HG03342 (cell line): ENCODE measurements at regions not wholly inside any gene's neighbourhood (a gene's known extent, or its start where the extent isn't known, plus 50 kb on each side); places are given as distances from the start of the nearest gene placed in this dataset.

Experiments
- ATAC-seq: cut with Tn5 transposase; IDR thresholded peaks from one replicate; pipeline ENCODE4 v1.9.1; 2021; ENCODE audit warnings: mild to moderate bottlenecking, moderate library complexity; ENCODE audit not compliant: unreplicated experiment

DNA sequence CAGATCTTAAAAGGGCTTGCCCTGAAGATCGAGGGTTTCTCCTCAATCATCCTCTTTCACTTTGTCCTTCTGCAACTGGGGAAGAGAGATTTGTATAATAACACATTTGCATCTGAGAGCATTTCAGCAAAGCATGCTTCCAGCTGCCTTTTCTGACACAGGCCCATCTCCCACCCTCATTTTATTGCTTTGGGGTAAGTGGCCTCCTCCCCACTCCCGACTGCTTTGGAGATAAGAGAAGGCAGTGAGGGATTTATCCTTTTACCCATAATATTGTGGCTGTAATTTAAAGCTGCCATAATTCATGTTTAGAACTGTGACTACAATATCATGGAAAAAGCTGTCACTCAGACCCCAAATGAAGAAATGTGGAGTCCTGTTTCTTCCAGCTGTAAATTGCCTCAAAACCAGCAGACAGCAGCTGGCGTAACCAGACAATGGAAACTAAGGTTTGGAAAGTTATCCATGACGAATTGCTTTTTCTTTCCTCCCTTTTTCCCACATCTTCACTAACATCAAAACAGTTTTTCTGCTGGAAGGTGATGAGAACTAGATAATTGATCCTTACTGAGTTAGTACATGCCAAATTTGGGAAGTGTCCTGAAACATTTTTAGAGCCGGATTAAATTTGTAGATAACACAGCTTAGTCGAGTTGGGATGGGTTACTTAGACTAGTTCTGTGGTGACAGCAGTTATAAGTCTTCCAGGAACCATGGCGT, 104.2 kb upstream of the PFN2 start:
- ATAC-seq, result peak; percentile 74

DNA sequence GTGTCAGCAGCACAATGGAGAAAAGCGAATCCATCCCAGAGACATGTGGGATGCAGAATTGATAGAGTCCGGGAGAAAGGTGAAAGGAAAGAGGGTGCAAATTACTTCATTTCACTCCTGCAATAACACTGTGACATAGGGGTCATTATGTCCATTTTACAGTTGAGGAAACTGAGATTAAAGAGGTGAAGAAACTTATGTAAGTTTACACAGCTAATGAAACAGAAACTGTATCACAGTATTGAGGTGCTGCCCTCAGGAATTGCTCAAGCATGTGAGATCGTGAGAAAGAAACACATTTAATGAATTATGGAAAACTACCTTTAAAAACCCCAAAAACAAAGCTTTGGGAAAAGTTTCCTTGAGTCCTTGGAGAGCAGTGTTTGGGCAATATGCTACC, 103.6 kb upstream of the PFN2 start:
- peak; percentile 83 for ATAC-seq

DNA sequence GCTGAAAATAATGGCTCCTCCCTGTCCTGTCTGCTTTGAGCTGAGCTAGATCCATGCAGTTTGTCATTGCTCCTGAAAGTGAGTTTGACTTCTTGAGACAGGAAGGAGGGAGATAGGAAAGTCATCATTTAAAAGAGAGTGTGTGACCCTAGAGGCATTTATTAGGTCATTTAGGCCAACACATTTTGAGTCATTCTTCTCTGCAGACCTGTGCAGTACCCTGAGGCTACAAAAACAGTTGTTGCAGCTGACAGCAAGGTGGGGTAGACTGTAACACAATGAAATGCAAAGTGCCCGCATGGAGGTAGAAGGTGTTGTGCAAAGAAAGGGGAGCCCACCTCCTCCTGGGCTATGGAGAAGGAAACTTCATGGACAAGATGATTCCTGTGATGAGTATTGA, 102.8 kb upstream of the PFN2 start:
- ATAC-seq, result no peak

DNA sequence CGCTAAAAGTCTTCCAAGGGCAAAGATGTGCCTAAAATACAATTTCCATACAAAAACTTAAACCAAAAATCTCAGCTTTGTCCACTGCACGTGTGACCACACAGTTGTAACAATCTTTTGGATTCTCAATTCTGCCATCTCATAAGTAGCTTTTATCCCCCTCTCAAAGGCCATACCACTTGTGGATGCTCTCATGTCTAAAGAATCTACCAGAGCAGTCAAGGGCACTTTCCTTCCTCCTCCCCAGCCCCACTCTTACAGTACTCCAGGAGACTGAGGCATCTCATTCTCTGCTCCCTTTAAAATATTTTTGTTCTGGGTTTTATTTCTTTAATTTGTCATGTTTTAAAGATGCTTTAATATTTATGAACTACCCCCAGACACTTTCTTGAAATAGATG, 102.3 kb upstream of the PFN2 start:
- no peak for ATAC-seq

DNA sequence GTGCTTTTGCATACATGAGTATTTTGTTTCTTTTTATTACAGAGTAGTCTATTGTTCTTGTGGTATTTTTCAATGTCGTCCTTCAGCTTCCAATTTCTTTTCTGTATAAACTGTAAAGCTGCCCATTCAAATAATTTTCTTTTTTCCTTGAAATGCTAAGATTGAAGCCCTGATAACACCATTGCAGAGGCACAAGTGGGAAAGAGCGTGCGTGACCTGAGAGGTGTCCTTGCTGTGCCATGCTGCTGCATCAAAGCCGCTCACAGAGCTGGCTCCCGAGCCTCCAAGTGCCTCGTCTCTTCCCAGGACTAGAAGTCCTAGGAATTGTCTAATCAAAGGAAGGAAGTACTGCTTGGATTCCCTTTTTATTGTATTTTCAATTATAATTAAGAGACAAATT, 101.9 kb upstream of the PFN2 start:
- no peak for ATAC-seq

DNA sequence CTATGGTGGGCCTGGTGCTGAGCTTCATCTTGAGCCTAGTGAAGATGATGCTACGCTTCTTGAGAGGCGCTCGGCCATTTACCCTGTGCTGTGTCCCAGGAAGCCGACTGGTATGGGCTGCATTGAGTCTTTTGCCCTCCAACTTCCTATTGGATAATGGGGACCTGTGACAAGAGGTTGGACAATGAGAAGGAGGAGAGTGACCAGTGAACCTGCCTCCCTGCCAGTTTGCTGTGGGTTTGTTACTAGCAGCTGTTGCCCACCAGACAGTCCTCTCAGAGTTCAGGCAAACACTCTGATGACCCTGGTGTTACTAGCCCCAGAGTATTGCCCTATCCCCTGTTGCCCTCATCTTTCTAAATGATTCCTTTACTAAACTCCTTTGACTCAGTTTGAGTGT, 99.6 kb upstream of the PFN2 start:
- no peak for ATAC-seq

DNA sequence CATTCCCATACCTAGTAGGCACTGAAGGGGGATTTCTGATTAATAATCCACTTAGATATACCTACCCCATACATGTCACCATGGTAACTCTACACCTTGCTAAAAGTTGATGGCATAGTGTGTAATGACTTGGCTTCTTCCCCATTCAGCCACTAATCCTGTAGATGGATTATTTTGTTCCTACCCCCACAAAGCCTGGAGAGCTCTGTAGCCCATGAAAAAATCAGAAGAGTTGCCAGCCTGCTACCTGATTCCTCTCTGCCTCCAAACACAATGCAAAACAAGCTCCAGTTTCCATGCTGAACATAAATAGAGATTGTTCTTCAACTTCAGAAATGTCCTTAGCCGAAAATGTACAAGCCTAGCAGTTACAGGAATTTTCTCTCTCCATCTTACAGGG, 98.9 kb upstream of the PFN2 start:
- no peak for ATAC-seq

DNA sequence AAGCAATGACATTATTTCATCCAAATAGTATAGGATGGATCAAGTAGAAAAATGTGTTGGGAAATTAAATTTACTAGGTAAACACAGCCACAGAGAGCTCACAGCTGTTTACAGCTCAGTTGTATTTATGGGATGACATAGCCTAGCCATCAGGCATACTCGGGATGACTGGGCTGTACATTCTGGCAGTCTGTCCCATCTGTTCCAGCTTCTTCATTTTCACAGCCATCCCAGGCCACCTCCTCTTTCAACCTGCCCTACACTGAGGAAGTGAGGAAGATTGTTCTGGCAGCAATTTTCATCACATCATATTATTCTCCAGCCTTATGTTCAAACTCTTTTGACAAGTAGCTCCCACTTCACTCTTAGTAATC, 98.4 kb upstream of the PFN2 start:
- ATAC-seq, result no peak

DNA sequence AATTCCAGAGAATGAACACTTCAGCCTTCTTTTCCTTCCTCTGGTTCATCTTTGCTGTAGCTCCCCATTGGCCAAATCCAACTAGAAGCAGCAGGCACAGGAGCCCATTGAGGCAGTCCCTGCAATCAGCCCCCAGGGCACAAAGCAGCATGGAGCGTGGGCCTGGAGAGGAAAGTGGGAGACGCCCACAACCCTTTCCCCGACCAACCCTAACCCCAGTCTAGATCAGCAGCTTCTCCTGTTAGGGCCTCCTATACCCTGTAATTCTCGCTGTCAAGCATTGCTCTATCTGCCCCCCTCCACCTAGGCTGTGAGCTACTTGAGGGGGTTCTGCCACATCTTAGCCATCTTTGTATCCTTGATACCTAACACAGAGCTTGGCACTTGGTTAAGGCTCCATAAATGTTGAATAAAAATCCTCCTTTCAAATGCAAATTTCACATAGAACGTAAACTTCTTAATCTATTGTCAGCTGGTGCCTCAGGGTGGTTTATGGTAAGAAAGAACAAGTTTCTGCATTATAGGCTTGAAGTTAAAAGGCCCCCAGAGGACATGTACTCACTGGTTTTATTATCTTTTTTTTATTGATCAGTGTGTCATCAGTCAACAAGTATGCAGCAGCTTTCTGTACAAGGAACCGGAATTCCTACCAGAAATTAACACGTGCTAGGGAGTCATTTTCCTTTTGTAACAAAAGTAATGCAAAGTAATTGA, 97.9 kb upstream of the PFN2 start:
- no peak for ATAC-seq

DNA sequence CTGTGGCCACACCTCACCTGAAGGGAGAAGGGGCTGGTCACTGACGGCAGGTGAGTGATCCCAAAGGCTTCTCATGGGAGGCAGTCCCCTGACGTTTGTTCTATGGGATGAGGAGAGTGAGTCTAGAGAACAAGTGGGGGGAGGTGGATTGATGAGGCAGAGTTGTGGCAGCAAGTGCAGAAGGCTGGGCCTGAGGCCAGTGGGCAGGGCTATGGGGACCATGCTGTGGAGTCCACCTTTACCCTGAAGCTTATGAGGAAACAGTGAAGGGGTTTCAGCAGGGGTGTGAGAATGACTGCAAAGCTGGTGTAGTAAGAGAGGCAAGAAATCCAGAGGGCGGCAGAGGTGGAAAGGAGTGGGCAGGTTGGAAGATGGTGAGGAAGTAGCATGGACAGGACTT, 96.9 kb upstream of the PFN2 start:
- ATAC-seq, result no peak

DNA sequence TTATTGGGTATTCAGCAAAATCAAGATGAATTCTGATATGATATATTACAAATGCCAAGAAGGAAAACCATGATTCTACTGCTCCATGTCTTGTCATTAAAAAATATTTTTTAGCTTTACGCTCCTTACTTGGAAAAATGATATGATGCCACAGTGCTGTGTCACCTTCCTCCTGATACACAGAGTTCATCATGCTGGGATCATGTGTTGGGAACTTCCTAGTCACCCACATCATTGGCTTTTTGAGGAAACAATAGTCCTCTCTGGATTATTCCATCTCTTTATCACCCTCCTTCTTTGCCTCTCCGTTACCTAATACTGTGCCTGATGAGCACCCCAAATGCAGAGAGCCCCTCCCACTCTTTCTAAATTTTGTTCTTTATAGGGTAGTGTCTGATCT, 94.3 kb upstream of the PFN2 start:
- ATAC-seq, result no peak

DNA sequence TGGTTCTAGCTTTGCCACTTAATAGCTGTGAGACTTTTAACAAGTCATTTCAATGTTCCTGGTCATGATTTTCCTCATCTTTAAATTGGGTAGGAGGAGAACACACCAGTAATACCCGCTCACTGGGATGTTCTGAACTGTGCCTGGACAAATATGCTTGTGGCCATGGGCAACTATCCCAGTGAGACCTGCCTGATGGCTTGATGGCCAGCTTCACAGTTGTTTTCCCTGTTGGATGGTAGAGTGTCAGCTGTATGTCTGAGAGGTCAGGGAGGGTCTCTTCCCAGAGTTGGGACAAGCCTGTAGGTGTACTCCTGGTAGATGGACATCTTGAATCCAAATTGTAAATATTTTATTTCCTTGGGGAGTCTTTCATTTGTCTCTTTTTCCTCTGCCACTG, 92.5 kb upstream of the PFN2 start:
- ATAC-seq, result no peak

DNA sequence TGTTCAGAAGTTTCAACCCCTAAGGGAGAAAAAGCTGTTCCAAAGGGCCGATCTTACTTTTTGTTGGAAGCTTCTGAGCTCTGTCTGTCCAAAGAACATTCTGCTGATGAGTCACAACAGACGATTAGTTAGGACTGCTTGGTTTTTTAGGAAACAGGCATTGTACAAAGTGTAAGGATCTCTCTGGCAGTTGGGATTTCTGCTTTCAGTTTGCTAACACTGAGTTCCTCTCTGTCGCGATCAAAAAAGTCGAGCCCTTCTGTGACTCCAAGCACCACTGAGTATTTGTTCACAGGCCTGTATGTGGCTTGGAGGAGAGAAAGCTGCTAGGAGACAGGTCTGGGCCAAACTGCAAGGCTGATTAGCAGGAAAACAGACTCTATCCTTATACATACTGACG, 91.8 kb upstream of the PFN2 start:
- no peak for ATAC-seq

DNA sequence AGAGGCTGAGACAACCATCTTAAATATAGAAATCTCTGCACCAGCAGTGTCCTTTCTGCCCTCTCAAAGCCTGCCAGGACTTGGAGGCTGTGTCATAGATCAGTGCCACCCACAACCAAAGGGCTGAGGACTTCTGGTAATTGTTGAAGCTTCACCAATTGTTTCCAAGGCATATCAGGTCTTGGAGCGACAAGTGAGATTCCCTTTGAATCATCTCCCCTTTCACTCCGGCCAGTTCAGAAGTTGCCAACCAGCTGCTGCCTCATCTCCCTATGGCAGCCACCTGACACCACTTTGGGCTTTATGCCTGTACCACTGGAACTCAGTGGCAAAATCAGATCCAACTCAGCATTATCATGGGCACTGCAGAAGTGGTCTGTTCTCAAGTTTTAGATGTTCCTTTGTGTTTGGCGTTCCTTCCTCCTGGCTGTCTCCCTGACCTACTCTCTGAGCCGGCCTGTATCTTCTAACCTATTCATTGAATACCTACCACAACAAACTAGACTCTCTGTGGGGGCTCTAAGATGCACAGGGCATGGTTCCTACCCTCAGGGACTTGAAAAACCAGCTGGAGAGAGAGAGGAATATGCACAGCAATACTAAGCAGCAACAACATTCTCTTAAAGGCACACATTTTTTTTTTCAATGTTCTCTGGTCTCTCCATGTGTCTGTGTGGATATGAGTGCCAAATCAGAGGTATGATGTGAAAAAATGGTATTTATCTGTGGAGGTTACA, 90.8 kb upstream of the PFN2 start:
- ATAC-seq, result no peak

DNA sequence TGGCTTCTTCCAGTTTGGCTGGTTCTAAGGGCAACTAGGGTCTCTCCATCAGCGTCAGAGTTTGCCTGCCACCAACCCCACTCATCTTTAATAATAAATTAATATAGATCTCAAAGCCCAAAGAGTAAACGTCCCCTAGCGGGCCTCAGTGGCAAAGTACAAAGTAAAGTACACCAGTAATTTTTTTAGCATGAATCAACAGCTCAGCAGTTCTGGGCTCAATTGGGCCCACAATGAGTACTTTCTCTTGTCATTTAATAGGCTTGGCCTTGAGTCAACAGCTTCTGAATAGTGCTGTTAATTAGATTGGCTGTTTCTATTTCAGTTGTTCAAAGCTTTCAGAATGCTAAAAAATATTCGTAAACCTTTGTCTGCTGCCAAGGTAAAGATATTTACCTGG, 89.0 kb upstream of the PFN2 start:
- ATAC-seq, result no peak

DNA sequence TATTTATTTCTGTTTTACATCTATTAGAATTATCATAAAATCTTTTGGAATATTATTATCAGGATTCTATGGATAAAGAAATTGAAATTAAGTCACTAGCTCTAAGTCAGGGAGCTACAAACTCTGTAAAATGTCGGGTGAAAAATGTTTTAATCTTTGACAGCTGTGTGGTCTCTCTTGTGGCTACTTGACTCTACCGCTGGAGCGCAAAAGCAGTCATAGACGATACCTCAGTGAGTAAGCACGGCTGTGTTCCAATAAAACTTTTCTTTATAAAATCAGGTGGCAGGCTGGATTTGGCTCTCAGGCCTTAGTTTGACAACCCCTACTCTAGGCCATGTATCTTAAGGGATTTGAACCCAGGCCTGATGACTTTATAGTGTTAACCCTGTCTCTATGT, 88.5 kb upstream of the PFN2 start:
- ATAC-seq, result no peak

DNA sequence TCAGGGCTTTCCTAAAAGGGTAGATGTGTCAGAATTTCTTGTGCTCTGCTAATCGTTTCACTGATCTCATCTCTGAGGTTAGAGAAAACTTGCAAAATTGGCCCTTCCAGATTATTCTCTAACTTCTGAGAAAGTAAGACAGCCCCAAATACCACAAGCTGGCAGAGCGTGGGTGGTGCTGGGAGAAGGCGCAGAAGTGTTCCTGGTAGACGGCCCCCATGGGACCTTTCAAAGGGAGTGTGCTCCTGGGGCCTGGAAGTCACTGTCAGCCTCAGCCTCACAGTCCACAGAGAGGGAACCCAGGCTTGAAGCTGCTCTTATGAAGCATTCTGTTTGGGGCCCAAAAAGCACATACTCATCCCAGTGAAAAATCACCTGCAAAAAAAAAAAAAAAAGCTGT, 86.5 kb upstream of the PFN2 start:
- no peak for ATAC-seq

DNA sequence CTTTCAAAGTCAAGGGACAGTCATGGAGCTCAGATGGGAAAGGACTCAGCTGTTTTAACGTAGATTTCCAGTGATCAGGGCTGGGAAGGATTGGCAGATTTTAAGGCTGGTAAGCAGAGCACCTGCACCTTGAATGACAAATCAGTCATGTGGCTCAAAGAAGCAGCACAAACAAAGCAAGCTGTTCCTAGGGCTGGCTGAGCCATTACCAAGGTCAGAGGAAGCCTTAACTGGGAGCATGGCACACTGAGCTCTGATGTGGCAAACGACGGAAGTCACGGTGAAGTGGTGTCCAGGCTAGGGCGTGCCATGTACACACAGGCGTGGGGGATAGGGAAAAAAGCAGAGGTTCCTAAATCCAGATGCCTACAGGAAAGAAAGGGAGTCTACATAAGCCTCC, 84.6 kb upstream of the PFN2 start:
- ATAC-seq, result no peak

DNA sequence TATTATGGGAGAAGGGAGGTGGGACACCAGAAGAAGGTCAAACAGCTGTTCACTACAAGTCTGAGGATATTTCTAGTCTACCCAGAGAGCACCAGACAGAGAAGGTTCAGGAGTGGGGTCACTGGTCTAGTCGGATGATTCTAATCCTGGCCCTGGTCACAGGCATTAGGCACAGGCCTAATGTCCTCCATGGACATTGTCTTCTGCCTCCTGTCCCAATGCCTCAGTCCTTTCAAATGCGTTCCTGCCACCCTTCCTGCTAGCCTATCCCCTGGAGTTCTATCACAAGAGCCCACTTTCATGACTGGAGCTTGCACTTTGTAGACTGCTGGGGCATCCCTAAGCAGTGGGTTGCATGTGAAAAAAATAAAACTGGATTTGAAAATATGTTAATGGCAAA, 83.9 kb upstream of the PFN2 start:
- no peak for ATAC-seq

DNA sequence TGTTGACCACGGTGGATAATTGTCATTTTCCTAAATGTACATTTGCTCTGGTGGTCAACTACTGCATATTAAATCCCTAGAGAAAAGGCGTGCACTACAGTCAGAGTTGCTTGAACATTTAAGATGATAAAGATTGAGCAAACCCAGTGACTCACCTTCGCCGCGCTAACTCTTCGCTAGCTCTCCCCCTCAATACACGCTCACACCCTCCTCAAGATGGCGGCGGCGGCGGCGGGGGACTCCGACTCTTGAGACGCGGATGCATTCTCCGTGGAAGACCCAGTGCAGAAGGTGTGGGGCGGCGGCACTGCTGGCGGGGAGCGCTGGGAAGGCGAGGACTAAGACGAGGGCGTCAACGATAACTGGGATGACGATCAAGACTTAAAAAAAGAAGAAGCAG, 79.8 kb upstream of the PFN2 start:
- ATAC-seq, result no peak

DNA sequence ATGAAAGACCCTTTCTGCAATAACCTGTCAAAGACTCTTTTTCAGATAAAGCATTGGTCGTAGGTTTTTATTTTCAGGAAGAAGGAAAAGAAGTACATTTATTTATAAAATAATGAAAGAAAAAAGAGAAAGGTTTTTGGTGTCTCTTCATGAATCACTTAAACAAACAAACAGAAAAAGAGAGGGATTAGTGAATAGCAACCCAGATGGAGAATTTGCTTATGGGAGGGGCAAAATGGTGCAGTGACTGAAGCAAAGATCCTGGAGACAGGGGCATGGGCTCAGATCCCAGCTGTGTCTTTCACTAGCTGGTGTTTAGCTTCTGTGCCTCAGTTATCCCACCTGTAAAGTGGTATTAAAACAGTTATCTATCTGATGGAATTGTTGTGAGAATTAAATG, 78.6 kb upstream of the PFN2 start:
- ATAC-seq, result no peak

DNA sequence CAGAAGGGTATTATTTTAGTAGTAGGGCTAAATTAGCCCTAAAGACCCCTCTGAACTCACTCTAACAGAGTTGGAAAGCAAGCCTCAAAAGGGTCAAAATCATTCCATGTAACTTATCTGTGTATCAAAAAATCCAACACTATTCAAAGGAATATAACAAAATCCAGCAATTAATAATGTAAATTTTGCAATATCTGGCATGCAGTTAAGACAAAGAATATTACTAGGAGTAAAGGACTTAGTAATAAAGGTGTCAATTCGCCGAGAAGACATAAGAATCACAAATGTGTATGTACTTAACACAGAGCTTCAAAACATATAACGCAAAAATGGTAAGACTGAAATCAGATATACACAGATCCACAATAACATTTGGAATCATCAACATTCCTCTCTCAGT, 71.2 kb upstream of the PFN2 start:
- no peak for ATAC-seq
